DMS53 treated with DMSO at 0.1 percent for 48 hours (cell line): ENCODE measurements at regions not wholly inside any gene's neighbourhood (a gene's known extent, or its start where the extent isn't known, plus 50 kb on each side); places are given as distances from the start of the nearest gene placed in this dataset.

Experiments
- DNase-seq: peaks from one replicate; lab custom pipeline; 2025; ENCODE audit not compliant: unreplicated experiment; lab: John Stamatoyannopoulos, UW

DNA sequence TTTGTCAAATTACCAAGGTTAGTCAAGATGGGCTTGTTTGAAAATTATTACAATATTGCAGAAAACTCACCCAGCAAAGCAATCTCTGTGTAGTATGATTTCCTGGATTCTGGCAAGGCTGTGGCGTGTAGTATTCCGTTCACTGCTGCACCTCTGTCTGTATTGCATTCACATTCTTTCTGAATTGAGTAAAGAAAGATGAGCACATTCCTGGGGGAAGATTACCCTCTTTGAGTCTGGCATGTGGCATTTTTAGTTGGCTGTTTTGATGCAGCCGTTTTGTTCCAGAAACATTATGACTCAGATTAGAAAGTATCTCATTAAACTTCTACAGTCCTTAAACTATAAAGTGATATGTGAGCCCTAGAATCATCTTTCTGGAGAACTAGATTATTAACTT is 197.7 kb downstream of the TENT4A start:
- no peak for DNase-seq

DNA sequence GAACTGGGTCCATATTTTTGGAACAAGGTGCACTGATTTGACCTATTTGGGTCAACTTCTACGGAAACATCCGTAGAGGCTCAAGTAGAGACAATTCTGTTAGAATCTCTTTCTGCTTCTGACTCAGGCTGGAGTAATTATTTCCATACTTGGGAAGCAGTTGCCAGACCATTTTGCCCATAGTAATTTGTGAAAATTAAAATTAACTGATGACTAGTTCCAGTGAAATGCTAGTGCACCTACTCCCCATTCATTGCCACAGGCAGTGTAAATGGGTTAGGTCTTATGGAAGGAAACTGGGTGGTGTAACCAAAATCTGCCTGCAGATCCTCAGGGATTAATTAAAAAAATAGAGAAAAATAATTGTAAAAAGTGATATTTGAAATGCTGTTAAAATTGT is 201.1 kb downstream of the TENT4A start:
- no peak for DNase-seq

DNA sequence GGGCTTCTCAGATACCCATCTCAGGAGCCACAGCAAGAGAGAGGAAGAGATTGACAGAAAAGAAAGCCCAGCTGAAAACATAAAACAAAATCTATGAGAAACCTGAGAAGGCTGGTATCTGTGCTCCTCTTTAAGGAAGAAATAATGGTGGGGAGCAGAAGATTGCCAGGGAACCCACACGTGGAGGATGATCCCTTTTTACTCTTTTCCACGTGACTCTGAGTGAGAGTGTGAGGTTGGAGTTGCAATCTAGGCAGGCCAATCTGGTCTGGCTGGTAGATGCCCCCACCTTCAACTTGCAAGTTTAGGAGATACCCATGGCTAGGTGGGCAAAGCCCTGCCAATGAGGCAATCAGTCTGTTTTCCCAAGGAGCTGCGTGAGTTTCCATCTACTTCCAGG is 202.3 kb downstream of the TENT4A start:
- no peak for DNase-seq

DNA sequence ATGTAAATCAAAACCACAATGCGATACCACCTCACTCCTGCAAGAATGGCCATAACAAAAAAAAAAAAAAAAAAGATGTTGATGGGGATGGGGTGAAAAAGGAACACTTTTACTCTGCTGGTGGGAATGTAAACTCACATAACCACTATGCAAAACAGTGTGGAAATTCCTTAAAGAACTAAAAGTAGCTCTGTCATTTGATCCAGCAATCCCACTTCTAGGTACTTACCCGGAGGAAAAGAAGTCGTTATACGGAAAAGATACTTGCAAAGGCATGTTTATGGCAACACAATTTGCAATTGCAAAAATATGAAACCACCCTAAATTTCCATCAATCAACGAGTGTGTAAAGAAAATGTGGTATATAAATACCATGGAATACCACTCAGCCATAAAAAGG is 205.0 kb downstream of the TENT4A start:
- DNase-seq = no peak

DNA sequence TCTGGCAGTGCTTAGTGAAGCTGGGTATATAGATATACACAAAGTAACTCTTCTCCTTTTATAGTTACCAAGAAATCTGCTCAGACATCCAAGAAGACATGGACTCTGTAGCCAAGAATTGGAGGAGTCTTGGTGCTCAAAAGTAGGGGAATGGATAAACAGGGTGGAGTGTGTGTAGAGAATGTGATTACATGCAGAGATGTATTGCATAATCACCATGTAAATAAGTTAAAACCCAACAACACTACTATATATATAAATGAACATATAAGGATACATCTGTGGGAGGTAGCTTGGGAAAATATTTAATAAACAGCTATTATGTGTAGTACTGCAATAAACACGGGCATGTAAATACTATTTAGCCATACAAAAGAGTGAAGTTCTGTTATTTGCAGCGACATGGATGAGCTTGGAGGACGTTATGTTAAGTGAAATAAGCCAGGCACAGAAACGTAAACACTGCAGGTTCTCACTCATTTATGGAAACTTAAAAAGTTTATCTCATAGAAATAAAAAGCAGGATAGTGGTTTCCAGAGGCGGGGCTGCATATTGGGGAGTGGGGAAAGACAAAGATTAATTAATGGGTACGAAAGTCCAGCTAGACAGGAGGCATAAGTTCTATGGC is 207.5 kb downstream of the TENT4A start:
- no peak for DNase-seq

DNA sequence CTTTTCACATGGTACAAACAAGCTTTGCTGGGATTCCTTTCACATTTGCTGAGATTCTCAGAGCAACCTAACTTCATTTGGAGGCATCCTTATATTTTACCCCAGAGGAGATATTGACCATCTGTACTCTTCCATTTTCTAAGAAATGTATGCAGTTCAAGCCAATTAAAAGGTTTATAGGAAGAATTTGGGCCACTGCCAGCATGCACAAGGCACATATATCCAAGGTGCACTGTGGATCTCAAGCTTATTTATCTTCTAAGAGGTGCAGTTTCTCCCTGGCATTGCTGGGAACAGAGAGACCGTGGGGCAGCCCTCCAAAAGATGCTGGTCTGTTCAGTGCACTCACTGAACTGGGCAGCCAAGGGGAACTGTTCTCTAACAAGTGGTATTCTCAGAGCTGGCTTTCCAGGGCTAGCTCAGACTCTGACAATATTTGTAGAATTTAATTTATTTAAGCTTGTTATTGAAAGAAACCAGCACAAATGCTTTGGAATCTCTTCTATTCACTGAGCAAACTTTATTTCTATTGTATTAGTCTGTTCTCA is 213.3 kb downstream of the TENT4A start:
- no peak for DNase-seq

DNA sequence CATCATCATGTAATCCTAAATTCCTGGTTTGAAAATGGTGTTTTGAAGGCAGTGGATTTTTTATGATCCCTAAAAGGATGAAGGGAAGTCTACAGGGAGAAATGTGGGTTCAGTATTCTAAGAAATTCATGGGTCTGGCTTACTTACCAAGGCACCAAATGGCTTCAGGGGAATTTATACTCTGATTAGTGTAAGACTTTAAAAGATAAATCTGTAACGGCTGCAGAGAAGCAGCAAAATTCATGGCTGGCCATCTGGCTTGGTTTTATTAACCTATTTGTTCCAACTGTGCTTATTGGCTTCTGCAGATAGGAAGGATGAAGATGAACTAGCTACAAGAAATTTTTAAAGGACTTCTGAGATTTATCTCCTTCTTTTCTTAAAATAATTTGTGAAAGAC is 222.8 kb downstream of the TENT4A start:
- no peak for DNase-seq

DNA sequence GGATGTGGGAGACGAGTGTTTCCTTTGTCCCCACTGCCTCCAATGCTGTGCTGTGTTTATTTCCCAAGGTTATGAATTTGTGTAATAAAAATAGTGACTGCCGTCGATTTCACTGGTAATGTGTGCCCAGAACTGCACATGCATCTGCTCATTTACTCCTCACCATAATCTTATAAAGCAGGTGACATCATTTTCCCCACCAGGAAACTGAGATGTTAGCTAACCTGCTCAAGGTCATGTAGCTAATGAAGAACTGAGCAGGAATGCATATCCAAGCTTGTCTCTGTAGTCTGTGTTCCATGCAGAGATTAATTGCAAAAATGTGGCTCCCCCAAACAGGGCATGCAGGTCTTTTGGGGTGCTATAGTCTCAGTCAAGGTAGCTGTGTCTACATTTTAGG is 224.4 kb downstream of the TENT4A start:
- DNase-seq = no peak

DNA sequence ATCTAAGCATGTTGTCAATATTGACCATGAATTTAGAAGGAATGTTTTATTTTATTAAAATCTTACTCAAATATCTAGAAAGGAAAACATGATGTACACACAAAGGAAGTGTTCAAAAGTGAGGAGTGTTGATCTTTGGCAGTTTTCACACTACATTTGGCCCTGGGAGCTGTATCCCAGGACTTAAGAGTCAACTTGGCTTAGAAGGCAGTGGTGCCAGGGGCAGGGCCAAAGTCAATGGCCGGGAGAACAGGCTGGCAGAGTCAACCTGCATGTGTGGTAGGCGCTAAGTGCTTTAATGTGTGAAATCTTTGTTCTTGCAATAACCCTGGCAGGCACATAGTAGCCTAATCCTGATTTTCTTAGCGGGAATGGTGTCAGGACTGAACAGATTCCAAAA is 228.4 kb downstream of the TENT4A start:
- DNase-seq = no peak

DNA sequence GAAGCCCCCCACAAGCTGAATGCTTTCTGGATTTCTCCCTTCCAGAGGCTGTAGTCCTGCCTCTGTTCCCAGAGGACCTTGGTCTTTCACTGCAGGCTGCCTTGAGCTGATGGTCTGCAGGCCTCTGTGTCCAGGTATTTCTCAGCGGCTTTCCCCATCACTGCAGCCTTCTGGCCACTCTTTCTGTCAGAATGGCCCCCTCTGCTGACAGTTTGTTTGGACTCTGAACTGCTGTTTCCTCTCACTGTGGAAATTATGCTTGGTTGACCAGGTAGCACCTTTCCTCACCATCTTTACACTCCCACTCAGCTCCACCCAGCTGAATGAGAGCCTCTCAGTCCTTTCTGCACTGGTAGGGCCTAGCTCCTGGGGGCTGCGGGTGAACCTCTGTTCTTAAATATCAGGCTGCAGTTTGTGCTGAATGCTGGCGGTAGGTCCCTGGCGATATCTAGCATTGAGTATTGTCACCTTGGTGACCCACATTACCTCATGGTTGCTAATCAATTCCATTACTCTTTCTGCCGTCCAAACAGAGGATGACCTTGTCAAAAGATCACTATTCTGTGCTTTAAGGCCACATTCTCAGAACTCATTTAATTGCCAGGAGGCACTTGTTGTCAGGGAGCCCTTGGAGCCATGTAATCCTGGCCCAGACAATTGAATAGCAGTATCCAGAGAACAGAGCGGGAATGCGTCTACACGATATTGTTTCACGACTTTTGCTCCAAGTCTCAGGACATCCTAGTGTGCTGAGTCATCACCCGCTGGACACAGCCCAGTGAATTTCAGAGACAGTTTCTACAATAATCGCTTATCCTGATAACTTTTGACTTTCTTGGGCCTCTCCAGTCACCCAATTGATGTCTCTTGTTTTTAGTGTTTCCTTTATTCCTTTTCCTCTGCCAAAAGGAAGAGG is 230.2 kb downstream of the TENT4A start:
- no peak for DNase-seq

DNA sequence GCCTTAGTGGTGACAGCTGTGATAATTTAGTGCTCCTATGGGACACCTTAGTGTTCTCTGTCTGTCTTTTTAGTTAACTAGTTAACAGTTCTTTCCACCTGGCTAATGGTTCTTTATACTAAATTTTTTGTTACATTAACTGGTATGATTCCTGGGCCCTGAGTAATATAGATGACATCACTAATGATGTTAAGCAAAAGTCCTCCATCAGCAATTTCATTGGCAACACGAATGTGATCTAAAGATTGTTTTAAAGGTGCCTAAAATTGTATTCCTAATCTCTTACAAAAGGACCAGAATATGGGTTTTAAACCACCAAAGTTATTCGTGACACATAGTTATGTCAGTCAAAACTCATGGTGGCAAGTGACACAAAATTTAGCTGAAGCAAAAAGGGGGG is 235.3 kb downstream of the TENT4A start:
- no peak for DNase-seq

DNA sequence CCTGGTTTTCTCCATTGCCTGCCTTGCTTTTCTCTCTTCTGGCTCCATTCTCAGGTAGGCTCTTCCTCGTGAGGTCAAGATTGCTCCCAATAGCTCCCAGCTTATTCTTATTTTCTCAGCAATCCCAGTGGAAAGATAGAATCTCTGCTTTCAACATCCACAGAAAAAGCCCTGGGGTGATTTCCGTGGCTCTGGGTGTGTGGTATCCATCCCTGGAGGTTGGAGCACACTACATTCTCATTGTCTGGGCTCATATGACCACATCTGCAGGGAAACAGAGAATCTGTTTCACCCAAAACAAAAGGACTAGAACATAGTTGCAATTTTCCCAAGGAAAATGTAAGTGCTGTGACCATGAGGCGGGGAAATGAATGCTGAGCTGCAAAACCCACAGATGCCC is 236.0 kb downstream of the TENT4A start:
- DNase-seq = no peak

DNA sequence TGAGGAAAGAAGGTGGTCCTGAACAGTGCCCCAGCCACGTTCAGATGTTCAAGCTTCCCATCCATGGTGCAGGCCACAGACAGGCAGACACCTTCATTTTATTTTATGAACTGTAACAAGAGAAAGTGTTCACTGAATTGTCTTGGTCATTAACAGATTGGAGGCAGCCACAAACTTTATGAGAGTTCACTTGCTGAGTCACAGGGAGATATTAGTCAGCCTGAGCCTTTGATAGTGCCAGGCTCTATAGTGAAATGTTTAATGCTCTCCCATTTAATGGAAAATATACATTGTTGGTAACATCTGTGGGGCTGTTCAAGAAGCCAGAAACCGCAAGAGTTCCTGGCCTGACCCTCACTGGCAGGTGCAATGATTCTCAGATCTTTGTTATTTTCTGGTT is 237.0 kb downstream of the TENT4A start:
- DNase-seq = no peak

DNA sequence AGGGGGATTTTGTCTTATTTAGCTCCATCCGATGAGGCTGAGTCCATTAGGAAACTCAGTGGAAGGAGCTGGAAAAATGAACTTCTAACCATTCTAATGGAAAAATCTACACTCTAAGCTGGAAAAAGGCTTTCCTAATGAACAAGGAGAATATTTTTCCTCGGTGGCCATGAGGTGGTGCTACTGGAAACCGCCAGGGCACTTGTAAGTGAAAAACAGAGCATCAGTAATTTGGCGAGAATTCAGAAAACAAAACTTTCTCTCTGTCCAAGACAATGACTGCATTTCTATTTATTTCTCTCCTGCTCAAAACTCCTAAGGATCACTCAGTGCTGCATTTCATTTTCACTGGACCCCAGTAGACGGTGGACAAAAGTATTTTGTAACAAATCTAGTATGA is 237.6 kb downstream of the TENT4A start:
- no peak for DNase-seq

DNA sequence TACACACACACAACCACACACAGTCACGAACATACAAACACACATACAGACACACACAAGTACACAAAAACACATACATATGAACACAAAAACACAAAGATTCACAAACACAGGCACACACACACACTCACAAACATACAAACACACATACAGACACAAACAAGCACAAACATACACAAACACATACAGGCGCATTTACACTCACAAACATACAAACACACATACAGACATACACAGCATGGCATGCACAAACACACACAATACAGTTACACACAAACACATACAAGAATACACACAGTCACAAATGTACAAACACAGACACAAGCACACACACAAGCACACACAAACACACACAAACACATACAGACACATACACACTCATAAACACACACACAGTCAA is 247.9 kb downstream of the TENT4A start:
- no peak for DNase-seq

DNA sequence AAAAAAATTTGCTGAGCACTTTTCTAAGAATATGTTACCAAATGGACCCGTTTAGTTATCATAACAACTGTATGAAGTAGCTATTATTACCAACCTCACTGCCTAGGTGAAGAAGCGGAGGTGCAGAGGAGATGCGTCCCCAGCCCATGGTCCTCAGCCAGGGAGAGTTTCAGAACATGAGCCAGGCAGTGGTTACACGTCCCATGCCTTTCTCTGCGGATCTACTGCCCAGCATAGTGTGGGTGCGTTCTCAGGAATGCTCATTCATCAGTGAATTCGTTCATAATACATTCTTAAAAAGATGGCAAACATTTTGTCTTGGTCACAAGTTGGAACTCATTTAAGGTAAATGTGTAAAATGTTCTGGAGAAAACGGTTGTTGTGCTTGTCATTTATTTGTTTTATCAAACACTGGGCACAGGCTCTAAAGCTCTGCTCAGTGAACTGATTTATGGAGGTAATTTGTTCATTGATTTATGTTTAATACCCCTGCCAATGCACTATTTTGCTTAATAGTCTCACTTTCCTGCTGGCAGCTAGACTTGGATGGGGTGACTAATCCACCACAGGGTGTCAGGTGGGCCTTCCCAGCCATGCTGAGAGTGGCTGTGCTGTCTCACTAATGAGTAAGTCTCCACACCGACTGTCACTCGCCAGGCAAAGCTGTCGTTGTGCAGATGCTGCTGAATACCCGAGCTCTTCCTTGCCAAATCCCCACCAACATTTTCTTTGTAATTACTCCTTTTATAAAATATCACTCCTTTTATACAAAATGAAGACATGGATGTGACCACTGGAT is 248.8 kb downstream of the TENT4A start:
- DNase-seq = no peak

DNA sequence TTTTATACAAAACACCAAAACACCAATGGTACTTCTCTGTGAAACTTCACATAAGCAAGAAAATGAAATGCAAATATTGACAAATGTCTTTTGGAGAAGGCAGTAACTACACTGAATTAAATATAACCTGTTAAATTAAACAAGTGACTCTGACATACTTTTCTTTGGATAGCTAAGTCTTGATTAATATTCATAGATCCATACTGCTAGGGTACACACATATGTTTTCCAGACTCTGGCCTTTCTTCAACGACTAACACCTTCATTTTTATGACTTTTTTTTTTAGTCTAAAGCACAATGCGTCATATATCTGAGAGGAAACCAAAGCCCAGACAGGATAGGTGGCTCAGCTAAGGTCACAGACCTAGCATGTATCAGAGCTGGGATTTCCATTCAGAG is 263.7 kb downstream of the TENT4A start:
- no peak for DNase-seq

DNA sequence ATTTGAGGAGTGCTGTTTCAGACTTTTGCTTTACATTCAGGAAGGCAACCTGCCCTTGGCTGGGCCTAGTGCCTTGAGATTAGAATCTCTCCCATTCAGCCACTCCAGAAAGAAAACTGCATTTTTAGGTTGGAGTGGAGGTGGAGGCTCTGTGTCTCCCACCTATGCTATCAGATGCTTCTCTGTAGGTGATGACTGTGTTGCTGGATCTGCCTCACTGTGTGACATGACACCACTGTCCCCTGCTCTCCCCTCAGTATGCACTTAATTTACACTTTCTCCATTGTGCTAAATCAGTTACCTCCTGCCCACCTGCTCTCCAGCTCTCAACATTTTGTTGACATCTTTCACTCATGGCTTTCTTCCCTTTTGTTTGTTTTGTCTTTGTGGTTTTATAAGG is 265.8 kb downstream of the TENT4A start:
- no peak for DNase-seq

DNA sequence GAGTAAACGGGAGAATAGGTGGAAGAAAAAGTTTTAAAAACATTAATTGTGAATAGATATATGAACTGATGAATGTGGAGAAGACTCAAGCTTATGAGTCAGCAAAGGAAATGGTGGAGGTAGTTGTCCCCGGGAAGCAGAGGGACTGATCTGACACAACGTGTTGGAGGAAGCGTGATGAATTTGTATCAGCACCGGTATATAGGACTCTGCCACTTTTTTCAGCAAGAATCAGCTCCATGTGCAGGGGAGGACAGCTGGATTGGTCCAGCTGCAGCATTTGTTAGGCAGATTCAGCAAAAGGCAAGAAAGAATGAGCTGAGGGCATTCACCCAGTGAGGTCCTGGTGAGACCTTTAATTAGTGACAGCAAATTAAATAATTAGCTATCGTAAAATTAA is 276.0 kb downstream of the TENT4A start:
- no peak for DNase-seq

DNA sequence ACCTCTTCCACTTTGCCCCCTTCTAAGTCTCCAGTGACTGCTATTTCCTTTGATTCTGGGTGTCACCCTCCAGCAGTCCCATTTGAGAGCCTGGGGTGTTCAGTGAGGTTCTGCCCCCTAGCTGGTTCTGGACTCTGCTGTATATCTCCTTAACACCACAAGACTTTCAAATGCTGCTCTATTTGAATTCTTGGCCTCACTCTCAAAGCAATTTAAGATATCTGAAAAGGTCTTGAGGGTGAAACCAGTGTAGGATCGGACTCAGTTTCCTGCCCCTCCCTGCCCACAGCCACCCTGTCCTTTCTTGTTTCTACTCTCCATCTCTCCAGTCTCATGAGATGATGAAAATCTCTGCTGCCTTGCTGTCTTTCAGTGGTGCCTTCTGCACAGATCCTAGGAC is 280.9 kb downstream of the TENT4A start:
- DNase-seq = no peak

DNA sequence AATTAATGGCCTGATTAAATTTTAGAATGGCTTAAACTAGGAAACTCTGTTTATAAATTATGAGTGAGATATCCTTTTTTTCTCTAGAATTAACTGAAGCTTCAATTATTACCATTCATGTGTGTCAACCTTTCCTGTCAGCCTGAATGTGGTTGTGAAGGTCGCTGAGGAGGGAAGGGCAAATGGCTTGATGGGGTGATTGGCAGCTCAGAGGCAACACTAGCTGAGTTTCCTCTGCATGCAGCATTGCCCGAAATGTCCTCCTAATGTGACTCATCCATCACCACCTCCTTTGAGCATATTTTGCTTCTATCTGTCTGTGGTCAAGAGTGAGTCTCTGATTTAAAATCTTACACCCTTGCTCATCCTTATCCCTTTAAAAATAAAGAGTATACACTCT is 281.9 kb downstream of the TENT4A start:
- DNase-seq = no peak

DNA sequence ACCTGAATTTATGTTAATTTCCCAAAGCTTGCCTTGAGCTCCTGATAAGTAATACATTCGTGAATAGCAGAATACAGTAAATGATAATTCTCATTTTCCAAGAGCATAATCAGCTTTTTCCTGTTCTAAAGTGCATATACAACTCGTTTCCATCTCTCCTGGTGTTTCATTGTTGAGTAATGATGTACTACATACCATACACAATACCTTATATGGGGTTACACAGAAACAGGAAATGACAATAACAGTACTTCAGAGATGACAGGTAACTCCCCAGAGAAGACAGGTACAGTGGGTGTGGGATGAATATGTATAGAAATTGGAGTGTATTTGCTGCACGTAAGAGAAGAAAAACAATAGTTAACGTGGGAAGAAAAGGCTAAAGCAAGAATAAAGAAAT is 287.1 kb downstream of the TENT4A start:
- DNase-seq = peak; percentile 15
